DMS 273 (cell line): ENCODE measurements at regions not wholly inside any gene's neighbourhood (a gene's known extent, or its start where the extent isn't known, plus 50 kb on each side); places are given as distances from the start of the nearest gene placed in this dataset.
"Not testable (repeated sequence)": the region's sequence is repeated elsewhere in the genome, so short reads cannot be mapped to it uniquely, and the experiment has no call there.

Source experiments
- DNase-seq: peaks from one replicate; lab custom pipeline; 2025; ENCODE audit not compliant: unreplicated experiment; lab: John Stamatoyannopoulos, UW

DNA sequence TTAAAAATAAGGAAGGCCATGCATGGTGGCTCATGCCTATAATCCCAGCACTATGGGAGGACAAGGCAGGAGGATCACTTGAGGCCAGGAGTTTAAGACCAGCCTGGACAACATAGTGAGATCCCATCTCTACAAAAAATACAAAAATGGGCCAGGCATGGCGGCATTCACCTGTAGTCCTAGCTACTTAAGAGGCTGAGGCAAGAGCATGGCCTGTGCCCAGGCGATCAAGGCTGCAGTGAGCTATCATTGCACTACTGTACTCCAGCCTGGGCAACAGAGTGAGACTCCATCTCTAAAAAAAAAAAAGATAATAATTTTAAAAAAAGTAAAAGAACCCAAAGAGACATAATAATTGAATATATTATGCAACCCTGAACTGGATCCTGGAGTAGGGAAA lies 83.6 kb upstream of the ZNF423 start:
- no peak for DNase-seq

DNA sequence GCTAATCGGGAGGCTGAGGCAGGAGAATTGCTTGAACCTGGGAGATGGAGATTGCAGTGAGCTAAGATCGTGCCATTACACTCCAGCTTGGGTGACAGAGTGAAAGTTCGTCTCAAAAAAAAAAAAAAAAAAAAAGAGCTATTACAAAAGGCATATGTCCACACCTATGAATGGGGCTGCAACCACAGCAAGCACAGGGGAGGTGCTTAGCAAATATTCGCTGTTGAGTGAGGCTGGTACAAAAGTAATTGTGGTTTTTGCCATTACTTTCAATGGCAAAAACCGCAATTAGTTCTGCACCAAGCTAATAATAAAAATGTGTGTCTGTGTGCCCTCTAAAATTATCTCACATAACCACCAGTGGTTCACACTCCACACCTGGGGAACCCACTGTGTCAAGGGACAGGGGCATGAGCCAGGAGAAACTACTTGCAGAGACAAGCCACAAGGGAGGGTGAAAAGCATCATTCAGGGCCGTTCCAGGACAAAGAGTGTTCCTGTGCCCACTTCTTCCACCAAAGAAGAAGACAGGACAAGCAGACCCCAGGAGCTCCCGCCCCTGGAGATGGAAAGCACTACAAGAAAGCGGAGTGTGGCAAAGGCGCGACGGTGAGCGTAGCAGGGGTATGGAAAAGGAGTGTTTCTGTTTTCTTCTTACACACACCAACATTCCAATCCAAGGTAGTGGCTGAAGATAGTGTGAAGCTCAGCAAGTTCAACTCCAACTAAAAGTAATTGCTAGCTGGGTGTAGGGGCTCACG lies 84.4 kb upstream of the CNEP1R1 start:
- DNase-seq: no peak

DNA sequence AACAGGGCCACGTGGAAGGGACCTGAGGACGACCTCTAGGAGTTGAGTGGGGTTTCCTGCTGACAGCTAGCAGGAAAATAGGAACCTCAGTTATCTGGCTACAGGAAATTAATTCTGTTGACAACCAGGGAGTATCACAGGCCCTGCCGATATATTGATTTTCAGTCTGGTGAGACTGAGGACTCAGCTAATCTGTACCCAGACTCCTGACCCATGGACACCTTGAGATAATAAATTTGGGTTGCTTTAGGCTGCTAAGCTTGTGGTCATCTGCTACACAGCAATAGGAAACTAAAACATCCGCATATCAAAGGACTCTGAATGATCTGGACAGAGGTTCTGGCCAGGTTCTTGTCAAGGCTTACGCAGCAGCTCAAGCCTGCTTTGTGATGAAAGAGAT lies 80.8 kb upstream of the CNEP1R1 start:
- no peak for DNase-seq

DNA sequence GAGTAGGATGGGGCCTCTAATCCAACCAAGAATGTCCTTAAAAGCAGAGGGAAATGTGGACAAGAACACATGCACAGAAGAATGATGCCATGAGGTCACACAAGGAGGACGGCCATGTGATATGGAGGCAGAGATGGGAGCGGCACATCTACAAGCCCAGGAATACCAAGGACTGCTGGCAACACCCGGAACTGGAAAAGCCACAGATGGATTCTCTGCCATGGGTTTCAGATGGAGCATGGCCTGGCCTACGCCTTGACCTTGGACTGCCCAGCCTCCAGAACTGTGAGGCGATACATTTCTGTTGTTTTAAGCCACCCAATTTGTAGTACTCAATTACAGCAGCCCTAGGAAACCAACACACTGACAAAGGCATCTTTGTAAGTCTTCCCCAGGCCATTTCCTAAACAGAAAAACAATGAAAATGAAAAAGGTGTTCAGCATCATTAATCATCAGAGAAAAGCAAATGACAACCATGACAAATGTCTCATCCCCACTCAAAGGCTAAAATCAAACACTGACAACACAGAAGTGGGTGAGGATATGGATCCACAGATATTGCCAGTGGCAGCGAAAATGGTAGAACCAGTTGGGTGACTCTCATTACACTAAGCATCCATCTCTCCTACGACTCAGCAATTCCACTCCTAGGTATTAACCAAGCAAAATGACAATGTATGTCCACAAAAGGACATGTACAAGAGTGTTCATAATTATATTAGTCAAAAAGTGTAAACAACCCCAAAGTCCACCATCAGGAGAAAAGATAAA lies 76.9 kb upstream of the CNEP1R1 start:
- no peak for DNase-seq

GRCh38 chr16:49951574-49952195 lies 73.3 kb upstream of the CNEP1R1 start:
- DNase-seq: no peak

DNA sequence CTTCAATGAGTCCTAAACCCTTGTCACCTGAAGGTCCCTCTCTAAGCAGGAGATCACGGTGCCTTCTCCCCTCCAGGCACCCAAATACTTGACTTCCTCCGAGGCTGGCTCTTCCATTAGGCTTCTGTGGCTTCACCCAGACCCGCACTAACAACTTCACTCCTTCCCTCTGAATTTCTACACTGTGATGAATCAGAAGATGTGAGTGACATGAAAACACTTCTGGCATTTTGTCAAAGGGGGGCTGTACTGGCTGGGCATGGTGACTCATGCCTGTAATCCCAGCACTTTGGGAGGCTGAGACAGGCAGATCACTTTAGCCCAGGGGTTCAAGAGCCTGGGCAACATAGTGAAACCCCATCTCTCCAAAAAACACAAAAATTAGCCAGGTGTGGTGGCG lies 72.6 kb upstream of the CNEP1R1 start:
- peak; percentile 11 for DNase-seq

DNA sequence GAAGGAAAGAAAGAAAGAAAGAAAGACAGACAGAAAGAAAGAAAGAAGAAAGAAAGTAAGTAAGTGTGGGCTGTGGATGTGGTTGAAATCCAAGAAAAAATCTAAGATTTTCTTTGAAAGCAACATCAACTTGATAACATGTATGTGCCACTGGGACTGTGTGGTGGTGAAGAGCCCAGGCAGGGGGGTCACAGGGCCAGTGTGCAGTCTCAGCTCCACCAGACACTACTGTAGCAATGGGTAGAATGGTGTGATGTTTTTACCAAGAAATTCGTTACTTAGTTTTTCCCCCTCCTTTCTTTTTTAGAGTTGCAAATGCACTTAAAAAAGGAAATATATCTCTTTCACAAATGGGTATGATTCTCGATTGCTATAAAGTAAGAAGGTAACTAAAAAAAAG lies 71.9 kb upstream of the CNEP1R1 start:
- DNase-seq: no peak

DNA sequence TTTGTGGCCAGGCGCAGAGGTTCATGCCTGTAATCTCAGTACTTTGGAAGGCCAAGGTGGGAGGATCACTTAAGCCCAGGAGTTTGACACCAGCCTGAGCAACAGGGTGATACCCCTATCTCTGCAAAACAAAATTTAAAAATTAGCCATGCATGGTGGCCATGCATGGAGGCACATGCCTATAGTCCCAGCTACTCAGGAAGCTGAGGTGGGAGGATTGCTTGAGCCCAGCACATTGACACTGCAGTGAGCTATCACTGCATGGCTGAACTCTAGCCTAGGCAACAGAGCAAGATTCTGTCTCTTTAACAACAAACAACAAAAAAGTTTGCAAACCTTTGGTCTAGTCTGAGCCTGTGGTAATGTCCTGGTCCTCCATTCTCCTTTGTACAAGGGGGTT lies 69.2 kb upstream of the CNEP1R1 start:
- no peak for DNase-seq

GRCh38 chr16:49956915-49957314 lies 68.1 kb upstream of the CNEP1R1 start:
- DNase-seq: no peak

GRCh38 chr16:49958448-49958847 lies 66.6 kb upstream of the CNEP1R1 start:
- DNase-seq: no peak

DNA sequence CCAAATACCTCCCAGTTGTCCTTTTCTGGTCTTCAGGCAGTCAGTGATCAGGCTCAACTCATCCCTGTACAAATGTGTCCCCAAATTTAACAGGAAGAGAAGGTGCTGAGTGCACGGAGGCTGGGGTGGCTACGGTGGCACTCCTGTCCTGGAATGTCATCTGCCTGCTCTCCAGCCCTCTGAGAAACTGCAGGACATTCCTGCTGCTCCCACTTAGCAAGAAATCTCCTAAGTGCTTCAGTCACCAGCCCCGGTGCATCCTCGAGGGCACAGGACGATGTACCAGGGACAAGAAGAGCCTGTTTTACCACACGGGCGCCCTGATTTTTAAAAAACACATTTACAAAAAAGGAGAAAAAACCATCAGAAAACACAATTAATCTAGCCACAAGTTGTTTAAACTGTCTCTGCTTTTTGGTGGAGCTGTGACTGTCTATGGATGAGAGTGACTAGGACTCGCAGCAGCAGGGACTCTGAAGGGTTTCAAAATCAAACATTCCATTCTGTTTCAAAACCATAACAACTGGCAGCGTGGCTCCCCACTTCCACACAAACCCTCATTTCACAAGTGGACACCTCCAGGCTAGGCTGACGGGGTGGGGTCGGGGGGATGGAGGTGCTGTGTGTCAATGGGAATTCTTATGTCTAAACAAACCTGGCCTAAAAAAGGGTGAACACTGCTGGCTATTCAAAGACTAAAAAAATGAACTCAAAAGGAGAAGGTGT lies 65.3 kb upstream of the CNEP1R1 start:
- no peak for DNase-seq

- no peak for DNase-seq
These were observed 63.9 kb upstream of the CNEP1R1 start for GRCh38 chr16:49961089-49961488.

- DNase-seq: not testable (repeated sequence)
These were observed 62.5 kb upstream of the CNEP1R1 start for GRCh38 chr16:49962566-49962965.

- no peak for DNase-seq
These were observed 60.7 kb upstream of the CNEP1R1 start for GRCh38 chr16:49964316-49964715.

- DNase-seq: no peak
These were observed 60.1 kb upstream of the CNEP1R1 start for GRCh38 chr16:49964973-49965372.

- DNase-seq: no peak
These were observed 57.9 kb upstream of the CNEP1R1 start for GRCh38 chr16:49967012-49967559.

GRCh38 chr16:49969091-49970030 lies 55.7 kb upstream of the CNEP1R1 start:
- DNase-seq: no peak

- no peak for DNase-seq
These were observed 54.1 kb upstream of the CNEP1R1 start for GRCh38 chr16:49970797-49971431.

GRCh38 chr16:49972280-49972679 lies 52.7 kb upstream of the CNEP1R1 start:
- no peak for DNase-seq

DNA sequence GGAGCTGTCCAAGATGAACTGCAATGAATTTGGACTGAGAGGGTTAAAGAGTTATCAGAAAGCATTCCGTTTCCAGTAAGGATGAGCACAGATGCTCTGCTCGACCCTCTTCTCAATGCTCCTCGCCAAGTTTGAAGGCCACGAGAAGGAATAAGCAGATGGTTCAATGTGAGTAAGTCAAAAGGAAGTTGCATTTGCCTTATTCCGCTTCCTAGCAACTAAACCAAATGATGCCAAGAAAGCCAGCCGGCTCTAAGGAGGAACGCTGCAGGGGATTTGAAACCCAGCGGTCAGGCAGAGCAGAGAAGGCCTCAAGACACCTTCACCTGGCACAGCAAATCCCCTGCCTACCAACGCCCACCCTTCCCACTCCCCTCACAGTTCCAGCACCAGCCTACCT lies 52.1 kb upstream of the CNEP1R1 start:
- peak; percentile 59 for DNase-seq
